GM18907 (cell line): ENCODE measurements at regions not wholly inside any gene's neighbourhood (a gene's known extent, or its start where the extent isn't known, plus 50 kb on each side); places are given as distances from the start of the nearest gene placed in this dataset.

Experiments
- ATAC-seq: cut with Tn5 transposase; IDR thresholded peaks from one replicate; pipeline ENCODE4 v1.9.1; 2021; ENCODE audit warnings: mild to moderate bottlenecking, moderate library complexity; ENCODE audit not compliant: unreplicated experiment

DNA sequence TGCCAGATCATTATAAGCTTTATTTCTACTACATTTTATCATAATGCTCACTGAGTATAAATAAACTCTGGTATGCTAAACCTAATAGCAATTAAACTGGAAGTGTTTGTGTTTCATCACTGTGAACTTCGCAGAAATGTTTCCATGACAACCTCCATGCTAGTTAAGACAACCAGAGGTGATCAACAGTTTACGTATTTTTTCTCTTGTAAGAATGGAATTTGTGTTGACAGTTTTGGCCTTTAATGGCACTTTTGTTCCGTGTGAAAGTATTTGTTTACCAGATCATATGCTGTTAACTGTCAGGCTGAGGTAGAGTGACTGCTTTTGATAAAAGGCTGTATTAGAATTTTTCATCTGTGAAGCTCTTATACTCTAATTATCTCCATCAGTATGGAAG, 212.1 kb upstream of the PPP1R3A start:
- no peak for ATAC-seq

DNA sequence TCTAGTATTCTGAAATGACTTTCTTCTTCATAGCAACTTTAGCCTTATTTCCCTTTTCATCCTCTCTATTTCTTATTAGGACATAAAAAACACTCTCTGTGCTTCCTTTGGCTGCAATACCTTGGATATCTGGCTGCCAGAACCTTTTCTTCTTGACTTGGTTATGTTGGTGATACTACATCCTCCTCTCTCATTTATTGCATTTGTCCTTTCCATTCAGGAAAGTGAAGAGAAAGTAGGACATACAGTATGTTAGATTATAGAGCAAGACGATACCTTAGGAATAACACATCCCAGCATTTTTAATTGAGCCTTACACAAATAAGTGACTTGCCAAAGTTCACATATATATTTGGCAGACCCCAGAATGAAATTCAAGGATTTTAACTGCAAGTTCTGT, 210.1 kb upstream of the PPP1R3A start:
- ATAC-seq: no peak

DNA sequence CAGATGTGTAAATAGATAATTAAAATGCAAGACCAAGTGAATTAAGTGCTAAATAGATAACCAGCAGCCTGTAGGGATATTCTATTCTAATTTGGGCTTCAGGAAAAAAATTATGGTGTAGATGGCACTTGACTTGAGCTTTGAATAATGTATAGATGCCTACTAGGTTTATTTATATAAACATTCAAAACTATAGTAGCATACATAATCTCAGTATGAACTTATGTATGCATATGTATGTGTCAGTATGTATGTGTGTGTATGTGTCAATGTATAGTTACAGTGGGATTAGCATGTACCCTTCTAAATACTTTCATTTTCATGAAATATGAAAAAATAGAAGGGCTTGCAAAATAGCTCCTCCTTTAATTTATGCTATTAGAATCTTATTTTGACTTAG, 207.3 kb upstream of the PPP1R3A start:
- ATAC-seq: no peak

DNA sequence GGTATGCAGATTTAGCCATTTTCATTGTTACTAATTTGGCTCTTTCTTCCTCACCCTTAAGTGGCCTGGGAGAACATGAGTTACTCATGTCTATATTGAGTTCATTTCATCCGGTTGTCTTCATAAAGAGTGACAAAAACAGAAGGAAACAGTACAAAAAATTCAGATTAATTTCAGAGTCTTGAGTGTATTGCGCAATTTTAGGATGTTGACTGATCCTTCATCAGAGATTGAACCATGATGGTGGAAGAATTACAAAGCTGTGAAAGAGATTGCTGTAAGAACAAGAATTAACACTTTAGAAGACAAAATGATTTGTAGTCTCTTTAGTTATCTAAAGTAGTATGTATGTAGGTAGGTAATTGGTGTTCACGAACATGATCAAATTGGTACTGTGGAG, 194.0 kb upstream of the PPP1R3A start:
- ATAC-seq: no peak

DNA sequence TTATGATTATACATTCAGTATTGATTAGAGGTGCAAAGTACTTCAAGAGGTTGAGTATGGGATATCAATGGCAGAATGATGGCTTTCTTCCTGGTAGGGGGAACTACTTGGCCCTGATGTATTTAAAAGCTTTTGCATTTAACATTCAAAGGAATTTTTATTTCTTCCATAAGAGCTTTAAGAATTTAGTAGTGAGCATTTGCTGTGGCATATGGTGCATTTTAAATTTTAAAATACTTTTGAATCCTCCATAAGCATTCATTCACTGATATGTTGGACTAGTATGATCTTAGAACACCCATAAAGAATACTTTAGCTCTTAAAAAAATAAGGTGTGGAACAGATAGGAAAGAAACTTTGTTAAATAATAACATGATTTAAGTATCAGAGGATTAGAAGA, 191.9 kb upstream of the PPP1R3A start:
- ATAC-seq: no peak

DNA sequence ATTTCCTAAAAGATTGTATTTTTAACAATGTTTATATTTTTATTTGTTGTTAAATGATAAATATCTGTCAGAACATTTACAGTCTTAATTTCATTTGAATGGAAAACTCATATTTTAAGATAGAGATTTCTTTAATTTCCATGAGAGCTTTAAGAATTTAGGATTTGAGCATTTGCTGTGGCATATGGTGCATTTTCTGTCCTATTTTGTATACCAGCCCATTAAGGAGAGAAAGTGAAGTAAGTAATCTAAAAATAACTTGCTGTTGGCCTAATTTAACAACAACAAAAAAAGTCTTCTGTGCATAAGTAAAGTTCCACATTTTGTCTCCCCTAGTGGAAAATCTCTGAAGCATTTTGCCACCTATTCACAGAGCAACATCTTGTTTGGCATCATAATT, 190.9 kb upstream of the PPP1R3A start:
- ATAC-seq: no peak

DNA sequence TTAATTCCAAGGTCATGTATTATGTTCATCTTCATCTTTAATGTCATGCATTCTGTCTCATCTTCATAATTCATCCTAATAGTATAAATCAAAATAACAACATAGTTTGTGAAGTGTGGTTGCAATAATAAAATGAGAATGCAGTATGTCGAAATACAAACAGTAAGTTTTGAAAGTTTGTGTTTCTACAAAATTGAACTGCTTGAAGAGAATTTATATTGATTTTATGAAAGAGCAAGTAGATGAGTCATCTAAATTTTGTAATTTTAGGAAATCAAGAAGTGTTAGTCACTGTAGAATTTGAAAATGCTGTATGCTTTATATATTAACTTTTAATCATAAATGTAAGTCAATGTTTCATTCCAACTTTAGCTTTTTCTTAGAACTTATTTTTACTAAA, 190.5 kb upstream of the PPP1R3A start:
- ATAC-seq: no peak

DNA sequence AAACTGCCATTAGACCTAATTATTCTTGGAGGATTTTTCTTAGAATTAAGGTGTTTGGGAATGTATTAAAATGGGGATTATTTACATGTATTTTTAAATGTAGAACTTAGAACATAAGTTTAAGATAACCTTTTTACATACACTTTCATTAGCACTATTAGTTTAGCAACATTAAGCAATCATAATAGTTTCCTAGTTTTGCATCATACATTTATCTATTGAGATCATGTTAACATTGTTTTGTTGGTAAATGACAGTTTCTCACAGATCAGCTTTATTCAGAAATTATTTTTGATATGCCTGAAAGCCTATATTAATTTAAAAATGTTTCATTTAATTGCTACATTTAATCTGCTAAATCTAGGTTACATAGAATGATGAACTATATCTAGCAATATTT, 189.7 kb upstream of the PPP1R3A start:
- ATAC-seq: no peak

DNA sequence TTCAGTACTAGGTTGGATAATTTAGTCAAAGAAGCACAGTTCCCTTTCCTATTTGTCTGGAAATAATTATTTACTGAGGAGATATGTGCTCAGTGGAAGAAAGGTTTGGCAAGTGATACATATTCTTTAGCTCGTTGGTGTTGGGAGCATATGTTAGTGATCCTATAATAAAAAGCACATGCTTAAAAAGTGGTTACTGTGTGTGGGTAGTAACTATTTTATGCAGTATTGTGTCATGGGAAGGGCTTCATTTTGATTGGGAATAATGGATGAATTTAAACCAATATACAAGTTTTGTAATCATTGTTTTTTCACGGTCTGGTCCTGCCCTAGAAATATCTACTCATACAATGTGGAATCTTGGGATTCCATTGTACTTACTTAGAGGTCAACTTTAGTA, 188.7 kb upstream of the PPP1R3A start:
- no peak for ATAC-seq

DNA sequence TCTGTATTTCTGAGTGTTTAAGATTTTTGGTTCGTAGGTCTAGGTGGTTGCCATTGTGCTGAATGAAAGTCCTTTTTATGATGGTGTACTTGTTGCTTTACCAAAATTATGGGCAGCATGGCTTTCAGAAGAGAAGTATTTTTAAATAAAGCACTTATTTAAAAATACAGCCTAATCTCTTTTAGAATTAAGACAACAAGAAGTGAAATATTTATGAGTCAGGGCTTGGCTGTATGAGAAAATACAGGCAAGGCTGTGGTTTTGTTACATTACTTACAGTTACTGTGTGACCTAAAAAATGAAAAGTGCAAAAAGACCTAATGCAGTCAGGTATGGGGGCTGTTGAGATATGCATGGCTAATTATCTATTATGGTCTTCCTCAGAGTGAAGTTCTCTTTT, 185.2 kb upstream of the PPP1R3A start:
- ATAC-seq: no peak

DNA sequence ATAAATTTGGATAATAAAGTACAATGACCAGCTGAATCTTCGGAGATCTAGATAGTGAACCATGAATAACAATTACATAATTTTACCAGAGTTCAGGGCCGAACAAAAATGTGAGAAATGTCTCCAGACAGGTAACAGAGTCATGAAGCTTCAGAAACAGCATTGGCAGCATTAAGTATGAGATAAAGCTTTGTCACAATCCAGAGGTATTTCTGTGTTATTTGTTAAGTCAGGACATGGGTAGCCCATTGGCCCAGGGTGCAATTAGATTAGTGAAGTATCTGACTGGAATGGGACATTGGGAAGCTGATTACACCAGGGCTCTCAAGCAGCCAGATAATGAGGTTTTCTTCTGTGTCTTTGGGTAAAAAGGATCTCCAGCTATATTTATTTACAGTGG, 184.2 kb upstream of the PPP1R3A start:
- ATAC-seq: no peak

DNA sequence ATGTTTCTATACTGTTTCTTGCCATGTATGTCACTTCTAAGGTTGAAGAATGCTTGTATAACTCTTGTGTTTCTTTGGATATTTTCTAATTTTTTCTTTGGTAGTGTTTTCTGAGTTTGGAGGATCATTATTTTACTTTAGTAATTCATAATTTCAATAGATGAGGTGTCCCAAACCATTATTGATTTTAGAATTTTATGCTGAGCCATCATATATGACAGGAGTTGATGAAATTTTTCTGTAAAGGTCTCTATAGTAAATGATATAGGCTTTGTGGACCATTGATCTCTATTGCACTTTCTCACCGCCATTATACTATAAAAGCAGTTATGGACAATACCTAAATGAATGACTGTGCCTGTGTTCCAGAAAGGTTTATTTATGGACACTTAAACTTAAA, 183.3 kb upstream of the PPP1R3A start:
- ATAC-seq: no peak

DNA sequence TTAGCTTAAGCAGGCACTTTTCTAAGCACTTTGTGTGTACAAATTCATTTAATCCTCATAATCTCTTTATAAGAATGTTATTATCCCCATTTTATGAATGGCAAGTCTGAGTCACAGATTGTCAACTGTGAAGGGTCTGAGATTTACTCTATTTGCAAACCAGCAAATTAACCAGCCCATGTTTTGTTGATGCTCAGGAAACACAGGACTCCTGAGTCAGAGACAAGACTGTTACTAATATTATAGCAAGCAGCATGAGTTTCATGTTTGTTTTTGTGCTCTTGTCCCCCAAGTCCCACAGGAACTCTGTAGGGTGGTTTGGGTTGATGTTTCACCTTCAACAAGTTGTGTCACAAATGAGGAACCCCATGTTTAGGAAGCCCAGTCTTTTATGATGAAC, 182.0 kb upstream of the PPP1R3A start:
- ATAC-seq: no peak

DNA sequence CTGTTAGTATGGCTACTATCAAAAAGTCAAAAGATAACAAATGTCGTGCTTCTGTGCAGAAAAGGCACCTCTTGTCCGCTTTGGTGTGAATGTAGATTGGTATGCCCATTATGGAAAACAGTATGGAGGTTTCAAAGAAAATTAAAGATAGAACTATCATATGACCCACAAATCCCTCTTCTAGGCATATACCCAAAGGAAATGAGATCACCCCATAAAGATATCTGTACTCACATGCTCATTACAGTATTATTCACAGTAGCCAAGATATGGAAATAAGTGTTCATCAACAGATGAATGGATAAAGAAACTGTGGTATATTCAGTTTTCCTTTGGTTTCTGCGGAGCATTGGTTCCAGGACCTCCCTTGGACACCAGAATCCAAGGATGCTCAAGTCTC, 180.5 kb upstream of the PPP1R3A start:
- ATAC-seq: no peak

DNA sequence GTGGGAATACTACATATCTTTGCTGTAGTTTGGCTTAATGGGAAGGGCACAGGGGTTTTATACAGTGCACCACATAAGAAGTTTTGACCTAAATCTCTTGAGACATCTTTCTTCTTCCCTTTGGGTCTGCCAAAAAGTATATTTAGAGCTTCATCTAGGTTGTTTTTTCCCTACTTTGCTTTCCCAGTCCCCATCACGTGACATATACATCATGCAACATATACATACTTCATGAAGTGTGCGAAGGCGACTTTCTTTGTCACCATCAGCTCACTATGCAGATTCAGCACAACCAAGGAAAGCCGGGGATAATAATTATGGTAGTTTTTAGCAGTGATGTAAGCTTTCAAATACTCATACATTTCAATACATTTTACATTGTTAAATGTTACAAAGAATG, 177.1 kb upstream of the PPP1R3A start:
- ATAC-seq: no peak

DNA sequence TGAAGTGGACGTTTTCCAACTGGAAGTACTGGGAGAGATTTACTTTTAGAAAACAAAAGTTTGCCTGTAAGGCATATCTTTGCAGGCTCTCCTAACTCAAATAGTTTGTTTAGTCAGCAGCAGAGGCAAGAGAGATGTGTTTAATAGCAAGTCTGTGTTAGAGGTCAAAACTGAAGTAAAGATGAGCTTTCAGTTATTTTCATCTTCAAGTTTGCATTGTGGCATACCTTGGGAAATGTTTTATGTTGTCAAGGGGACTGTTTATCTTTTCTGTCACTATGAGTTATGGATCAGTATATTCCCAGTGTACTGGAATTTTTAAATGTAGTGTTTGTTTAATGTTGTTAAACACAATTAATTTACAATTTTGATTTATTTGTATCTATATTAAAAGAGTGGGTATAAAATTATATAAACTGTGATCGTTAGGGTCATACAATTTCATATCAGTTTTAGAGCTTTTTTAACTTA, 169.7 kb upstream of the PPP1R3A start:
- no peak for ATAC-seq

DNA sequence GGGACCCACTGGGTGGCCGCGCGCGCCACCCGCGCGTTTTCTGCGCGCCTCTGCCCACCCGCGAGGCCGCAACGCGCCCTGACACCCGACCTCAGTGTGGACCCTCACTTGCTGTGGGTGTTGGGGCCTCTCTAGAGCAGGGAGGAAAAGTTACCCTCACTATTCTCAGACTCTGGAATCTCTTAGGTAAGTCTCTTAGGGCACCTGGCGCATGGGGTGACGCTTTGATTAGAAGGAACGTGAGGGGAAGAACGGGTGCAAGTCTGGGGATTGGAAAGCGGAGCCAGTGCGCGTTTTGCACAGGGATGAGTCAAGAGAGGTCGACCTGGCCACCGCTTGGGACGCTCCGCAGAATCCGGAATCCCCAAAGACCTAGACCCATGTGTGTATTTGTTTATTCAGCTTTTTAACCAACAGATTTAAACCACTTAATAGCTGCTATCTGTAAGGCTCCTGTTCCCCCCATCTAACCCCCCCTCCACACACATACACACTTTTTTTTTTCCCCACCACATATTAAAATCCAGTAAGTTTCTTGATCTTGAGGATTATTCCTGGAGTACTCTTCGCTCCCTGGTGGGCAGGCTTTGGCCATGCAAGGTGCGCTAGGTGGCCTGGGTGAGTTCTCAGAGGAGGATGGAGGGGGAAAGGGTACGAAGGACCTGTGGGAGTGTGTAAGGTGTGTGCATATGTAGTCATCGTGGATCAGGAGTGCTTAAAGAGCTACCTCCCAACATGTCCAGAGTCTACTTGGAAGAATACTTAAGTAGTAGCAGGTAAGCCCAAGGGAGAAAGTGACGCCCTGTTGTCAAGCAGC, 169.1 kb upstream of the PPP1R3A start:
- ATAC-seq: no peak

DNA sequence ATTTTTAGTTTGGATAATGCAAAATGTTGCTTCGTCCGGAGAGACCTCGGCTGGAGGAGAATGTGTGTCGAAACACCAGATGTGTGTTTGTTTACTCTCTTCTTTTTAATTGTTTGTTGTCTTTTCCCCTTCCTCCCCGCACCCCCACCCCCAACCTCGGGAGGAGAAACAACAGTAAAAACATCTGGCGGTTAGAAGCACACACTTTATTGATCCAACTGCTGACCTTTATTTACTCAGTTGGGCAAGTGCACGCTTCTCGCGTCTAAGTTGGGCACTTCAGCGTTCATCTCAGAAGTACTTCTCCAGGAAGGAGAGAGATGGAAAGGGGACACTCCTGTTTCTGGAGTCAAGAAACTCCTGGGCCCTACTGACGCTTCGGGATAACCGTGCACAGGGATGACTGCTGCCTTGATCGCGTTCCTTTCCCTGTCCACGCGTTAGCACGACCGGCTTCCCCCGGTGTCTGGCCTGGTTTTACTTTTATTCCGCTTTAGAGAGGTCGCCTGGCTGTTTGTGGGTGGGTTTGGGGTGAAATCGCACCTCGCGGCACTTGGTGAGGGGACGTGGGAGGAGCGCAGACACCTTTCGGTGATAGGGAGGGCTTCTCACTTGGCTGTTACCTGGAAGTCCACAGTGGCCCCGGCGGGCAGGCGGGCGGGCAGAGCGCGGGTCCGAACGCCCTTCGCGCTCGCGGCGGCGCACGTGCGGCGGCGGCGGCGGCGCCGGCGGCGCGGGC, 168.3 kb upstream of the PPP1R3A start:
- ATAC-seq: no peak

DNA sequence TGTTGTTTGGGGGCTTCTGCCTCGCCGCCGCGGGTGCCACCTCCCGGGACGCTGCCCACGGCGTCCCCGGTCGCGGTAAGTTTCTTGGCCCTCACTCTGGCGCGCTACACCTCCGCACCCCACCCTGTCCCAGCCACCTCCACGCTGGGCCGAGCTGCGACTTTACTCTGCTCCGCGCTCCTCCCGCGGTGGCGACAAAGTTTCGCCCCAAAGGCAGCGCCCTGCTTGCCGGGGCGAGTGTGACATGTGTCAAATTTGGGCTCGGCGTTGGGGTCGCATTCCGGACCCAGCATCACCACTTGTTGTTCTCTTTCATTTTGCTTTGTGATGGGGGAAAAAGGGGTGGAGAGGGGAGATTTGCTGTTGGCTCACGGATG, 167.7 kb upstream of the PPP1R3A start:
- no peak for ATAC-seq

DNA sequence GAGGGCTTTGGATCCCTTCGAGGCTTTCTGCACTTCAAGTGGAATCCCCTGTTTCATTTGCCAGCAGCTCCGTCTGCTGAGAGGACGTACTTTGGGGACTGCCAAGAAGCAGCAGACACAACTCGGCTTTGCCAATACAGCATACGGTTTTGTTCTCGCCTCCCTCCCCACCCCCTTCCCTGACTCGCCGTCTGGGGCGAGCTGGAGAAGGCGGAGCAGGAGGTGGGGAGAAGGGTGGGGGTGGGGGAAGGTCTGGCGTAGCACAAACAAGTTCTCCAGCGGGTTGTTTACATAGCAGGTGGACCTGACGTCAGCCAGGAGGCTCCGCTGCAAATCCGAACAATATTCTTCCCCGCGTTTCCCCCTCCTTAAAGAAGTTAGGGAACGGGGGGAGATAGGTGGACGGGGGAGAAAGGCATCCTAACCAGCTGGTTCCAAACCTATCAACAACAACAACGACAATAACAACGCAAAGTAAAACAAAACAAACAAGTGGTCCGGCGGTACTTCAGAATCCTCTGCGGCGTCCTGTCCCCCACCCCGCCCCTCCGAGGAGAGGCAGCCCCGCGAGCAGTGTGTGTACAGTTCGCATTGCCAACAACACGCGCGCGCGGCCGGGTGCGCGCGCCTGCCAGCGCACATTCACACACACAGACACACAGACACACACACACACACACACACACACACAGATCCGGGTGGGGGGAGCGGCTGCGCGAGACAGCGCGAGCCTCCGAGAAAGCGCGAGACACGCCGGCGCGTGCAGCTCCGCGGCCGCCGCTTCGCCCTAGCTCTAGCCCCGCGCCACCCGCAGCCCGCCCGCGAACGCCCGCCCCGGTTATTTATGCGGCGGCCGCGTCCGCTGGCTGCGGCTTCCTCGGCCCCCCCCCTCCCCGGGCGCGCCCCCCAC, 167.0 kb upstream of the PPP1R3A start:
- peak; percentile 35 for ATAC-seq

DNA sequence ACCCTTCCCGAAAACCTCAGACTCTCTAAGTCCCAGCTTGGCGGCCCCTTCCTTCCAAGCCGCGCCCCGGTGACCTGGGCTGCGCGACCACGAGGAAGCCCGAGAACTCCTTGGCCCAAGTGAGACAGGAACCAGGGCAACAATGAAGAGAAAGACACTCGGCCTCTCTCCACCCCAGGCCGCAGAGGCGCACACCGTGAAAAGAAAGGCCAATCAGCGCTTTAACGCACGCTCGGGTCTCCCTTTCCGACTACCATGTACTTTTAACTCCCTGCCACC, 166.4 kb upstream of the PPP1R3A start:
- ATAC-seq: peak; percentile 32
